ENCODE measurements at regions not wholly inside any gene's neighbourhood (a gene's known extent, or its start where the extent isn't known, plus 50 kb on each side); places are given as distances from the start of the nearest gene placed in this dataset.

GRCh38 chr2:234322766-234323465 lies 174.0 kb downstream of the ARL4C start:
- no peak for FAIRE-seq
- H3K4me3 ChIP-seq (replicated peaks in 1 of 3; ENCODE audit: insufficient read depth in 1 of 3, low read depth in 1 of 3, low read length in 3 of 3), result no peak overlapping the region
- TF ChIP-seq MAX (IDR thresholded peaks at IDR 0.05; ENCODE audit: insufficient read depth, insufficient read length) (no peak), GATA2 (IDR thresholded peaks at IDR 0.05; ENCODE audit: insufficient read depth, insufficient read length, low read depth, low read length) (no peak), POLR2A (IDR thresholded peaks at IDR 0.05; ENCODE audit: low read depth, low read length) (no peak), JUN (IDR thresholded peaks at IDR 0.05; ENCODE audit: borderline replicate concordance, insufficient read depth, insufficient read length, low read depth) (no peak), POLR2AphosphoS5 (IDR thresholded peaks at IDR 0.05; ENCODE audit: insufficient read depth, low read depth, low read length) (no peak), EZH2 (IDR thresholded peaks at IDR 0.05; ENCODE audit: borderline replicate concordance, low read depth, low read length, severe bottlenecking) (no peak), FOS (IDR thresholded peaks at IDR 0.05; ENCODE audit: borderline replicate concordance, insufficient read depth, low read length) (no peak), MYC (IDR thresholded peaks at IDR 0.05; ENCODE audit: low read depth, low read length) (no peak)
- TF ChIP-seq, protein P1, sequence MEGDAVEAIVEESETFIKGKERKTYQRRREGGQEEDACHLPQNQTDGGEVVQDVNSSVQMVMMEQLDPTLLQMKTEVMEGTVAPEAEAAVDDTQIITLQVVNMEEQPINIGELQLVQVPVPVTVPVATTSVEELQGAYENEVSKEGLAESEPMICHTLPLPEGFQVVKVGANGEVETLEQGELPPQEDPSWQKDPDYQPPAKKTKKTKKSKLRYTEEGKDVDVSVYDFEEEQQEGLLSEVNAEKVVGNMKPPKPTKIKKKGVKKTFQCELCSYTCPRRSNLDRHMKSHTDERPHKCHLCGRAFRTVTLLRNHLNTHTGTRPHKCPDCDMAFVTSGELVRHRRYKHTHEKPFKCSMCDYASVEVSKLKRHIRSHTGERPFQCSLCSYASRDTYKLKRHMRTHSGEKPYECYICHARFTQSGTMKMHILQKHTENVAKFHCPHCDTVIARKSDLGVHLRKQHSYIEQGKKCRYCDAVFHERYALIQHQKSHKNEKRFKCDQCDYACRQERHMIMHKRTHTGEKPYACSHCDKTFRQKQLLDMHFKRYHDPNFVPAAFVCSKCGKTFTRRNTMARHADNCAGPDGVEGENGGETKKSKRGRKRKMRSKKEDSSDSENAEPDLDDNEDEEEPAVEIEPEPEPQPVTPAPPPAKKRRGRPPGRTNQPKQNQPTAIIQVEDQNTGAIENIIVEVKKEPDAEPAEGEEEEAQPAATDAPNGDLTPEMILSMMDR (IDR thresholded peaks at IDR 0.05; ENCODE audit: extremely low read depth in 1 of 2, insufficient read depth in 1 of 2, low read depth in 1 of 2, low read length in 2 of 2), result no peak
- H3K27me3 ChIP-seq (ENCODE audit: control insufficient read depth in 2 of 2, insufficient read depth in 2 of 2, low read length in 2 of 2), result no peaks in the 10 kb centered on the region
- no peak overlapping the region for H2AFZ ChIP-seq (ENCODE audit: low read depth, low read length)
- H3K9ac ChIP-seq (replicated peaks; ENCODE audit: extremely low read depth, insufficient read depth, low read length), result no peak overlapping the region
- H3K79me2 ChIP-seq (ENCODE audit: control insufficient read depth, insufficient read depth, low read length), result no peaks in the 10 kb centered on the region
- H4K20me1 ChIP-seq (replicated peaks; ENCODE audit: control insufficient read depth, extremely low read depth, insufficient read depth, low read length), result no peaks in the 10 kb centered on the region
- CTCF ChIA-PET, result interaction anchor here (0.9 kb wide), 1 partner anchor 8 kb away, joined by 3 read pairs; no protein-coding TSS in a partner anchor
- no peak overlapping the region for H3K27ac ChIP-seq (ENCODE audit: insufficient read depth, low read depth, low read length)
- H3K4me2 ChIP-seq (ENCODE audit: insufficient read depth, low read length), result no peak overlapping the region
- intact Hi-C loops (cut with micrococcal nuclease) (no loop called here), dilution Hi-C loops (cut with MboI; ENCODE audit: extremely low pct_ligation_motif_present, low sequenced_read_pairs) (no loop called here)
- no peaks in the 10 kb centered on the region for H3K9me3 ChIP-seq (replicated peaks; ENCODE audit: control insufficient read depth, insufficient read depth, low read length)
- no TSS peak for BruUV-seq (replicated peaks)
- H3K36me3 ChIP-seq (ENCODE audit: control insufficient read depth in 2 of 2, extremely low read depth in 1 of 2, insufficient read depth in 2 of 2, low read length in 2 of 2), result no peaks in the 10 kb centered on the region
- POLR2A ChIA-PET, result no interaction called here
- no peaks in the 10 kb centered on the region for H3K4me1 ChIP-seq (ENCODE audit: control insufficient read depth, extremely low read depth, insufficient read depth, low read length)
- H3K9me1 ChIP-seq (replicated peaks; ENCODE audit: control insufficient read depth, extremely low read depth, insufficient read depth, low read length), result no peaks in the 10 kb centered on the region
- DNase-seq (ENCODE audit: low read depth, low spot score), result no peak
